ELF-1 (cell line): ENCODE measurements at regions not wholly inside any gene's neighbourhood (a gene's known extent, or its start where the extent isn't known, plus 50 kb on each side); places are given as distances from the start of the nearest gene placed in this dataset.

Experiments
- DNase-seq: peaks from one replicate; pipeline ENCODE4 v3.0.0-alpha.2; 2016; ENCODE audit warnings: low read depth, low spot score

DNA sequence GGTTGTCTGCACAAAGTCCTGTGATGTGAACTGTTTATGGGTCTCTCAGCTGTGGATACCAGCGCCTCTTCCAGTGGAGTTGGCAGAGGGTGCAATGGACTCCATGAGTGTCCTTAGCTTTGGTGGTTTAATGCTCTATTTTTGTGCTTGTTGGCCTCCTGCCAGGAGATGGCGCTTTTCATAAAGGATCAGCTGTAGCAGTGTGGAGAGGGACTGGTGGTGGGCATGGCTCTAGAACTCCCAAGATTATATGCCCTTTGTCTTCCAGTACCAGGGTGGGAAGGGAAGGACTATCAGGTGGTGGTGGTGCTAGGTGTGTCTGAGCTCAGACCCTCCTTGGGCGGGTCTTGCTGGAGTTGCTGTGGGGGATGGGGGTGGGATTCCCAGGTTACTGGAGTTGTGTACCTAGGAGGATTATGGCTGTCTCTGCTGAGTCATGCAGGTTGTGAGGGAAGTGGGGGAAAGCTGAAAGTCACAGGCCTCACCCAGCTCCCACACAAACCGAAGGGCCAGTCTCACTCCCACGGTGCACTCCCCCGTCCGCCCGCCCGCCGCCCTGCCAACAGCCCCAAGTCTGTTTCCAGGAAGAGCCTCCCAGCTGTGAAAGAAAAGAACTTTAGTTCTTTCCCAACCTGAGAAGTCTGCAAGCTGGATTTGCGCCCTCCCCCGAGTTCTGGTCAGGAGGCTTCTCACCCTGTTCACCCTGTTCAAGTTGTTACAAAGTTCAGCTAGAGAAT, 108.1 kb downstream of the MARCO start:
- peak; percentile 58 for DNase-seq
